Erythroblast (primary cell): ENCODE measurements at regions not wholly inside any gene's neighbourhood (a gene's known extent, or its start where the extent isn't known, plus 50 kb on each side); places are given as distances from the start of the nearest gene placed in this dataset.

Source experiments
- DNase-seq, 2 experiments: peaks; one replicate each; lab custom pipeline; 2025; lab: John Stamatoyannopoulos, UW
- GATA1 ChIP-seq: IDR thresholded peaks from 2 replicates; pipeline ENCODE4 v1.6.1; 2011; ENCODE audit warnings: low read depth, mild to moderate bottlenecking, control low read depth, low read length, moderate library complexity
- POLR2A ChIP-seq: IDR thresholded peaks from 2 replicates; pipeline ENCODE4 v1.6.1; 2011; ENCODE audit warnings: mild to moderate bottlenecking, low read length

DNA sequence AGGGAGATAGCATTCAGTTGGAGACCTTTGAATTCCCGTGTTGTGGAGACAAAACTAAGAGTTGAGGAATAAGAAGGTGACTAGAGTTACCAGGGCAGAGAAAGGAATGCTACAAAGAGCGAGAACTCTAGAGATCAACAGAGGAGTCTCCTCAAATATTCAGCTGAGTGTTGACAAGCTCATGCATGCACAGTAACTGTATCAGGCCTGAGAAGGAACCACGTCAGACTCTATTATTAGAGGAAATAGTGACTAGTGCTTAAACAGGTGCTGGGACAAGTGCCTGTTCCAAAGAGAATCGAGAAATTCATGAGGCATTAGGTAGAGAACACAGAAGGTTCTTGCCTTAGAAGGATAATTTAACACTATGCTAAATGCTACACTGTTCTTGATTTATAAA is 333.8 kb upstream of the CHORDC1 start:
- TF ChIP-seq GATA1 (no peak), POLR2A (no peak)
- DNase-seq = no peak

DNA sequence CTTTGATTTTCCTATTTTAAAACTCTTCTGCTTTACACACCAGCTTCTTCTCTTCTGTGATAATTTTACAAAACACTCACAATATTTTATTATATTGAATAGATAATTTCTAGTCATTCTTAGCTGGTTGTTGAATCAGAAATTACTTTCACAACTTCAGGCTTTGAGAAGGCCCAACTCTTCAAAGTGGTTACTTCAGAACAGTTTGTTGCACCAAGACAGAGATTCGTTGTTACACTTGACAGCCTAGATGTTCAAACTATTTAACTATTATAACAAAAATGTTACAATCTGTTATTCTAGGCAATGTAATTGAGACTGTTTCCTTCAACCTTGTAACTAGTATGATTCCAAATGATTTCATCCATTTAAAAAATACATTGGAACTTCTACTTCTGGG is 333.2 kb upstream of the CHORDC1 start:
- TF ChIP-seq POLR2A (no peak), GATA1 (no peak)
- no peak for DNase-seq

DNA sequence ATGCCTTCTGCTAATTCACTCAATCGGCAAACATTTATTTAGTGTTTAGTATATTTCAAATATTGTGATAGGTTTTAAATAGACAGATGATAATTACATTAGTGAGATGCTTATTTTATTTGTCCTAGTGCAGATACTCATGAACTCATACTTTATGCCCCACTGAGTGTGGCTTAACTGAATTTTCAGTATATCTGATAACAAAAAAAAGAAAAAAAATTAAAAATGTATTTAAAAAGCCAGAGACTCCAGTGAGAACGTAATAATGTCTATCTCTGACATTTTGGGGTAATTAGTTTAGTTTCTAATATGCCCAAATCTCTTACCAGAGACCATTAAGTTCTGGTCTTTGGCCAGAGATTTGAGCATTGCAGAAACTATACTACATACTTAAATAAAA is 332.6 kb upstream of the CHORDC1 start:
- no peak for DNase-seq
- TF ChIP-seq POLR2A = no peak
- TF ChIP-seq GATA1 = no peak

- DNase-seq = no peak
- no peak for TF ChIP-seq POLR2A
- no peak for TF ChIP-seq GATA1
These were observed 319.2 kb upstream of the CHORDC1 start for GRCh38 chr11:90542092-90542491.

DNA sequence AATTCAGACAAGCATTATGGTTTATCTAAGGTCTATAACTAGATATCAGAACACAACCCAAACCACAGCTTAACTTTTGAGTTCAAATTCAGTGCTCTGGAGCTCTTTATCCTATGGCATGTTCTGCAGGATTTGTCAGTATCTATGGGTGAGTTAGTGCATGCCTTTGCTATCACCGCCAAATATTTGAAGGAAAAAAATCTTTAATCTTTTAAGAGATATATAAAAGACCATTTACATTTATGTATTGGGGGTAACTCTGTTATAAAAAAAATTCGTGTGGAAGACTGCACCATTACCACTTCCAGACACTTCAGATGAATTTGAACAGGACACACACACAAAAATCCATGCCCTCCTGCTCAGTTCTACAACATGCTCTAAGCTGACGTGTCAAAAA is 313.5 kb upstream of the CHORDC1 start:
- no peak for TF ChIP-seq POLR2A
- no peak for TF ChIP-seq GATA1
- no peak for DNase-seq

DNA sequence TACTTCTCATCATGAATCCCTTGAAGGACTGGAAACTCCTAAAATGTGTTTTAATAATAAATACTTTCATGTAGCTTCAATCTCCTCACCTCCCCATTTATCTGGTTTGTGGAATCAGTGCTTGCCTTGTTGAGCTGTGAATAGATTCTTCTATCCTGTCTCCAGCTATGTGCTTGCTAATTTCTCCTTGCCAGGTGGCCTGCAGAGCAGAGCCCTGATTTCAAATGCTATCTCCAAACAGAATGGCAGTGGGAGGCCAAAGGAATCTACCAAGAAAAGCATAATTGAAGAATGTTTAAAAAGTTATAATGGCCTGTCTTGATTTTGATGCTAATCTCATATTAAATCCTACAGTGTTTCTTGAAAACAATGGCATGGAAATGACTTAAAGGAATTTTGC is 309.3 kb upstream of the CHORDC1 start:
- DNase-seq = no peak
- no peak for TF ChIP-seq POLR2A
- no peak for TF ChIP-seq GATA1

DNA sequence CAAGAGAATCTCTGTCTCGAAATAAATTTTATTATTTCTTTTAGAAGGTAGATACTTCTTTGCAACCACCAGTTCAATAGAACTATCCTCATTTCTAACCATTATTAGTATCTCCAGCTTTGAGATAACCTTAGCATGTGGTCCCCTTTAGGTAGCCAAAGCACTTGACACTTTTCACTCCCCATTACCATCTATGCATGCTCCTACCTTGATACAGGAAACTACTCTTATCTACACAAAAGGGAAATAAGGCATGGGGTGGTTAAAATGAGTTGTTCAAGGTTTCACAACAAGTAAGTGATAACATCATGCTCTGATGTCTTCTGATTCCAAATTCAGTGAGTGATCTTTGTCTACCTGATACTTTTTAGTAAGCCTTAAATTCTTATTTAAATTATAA is 308.2 kb upstream of the CHORDC1 start:
- TF ChIP-seq POLR2A (no peak), GATA1 (no peak)
- no peak for DNase-seq

GRCh38 chr11:90525962-90526361 is 303.1 kb upstream of the CHORDC1 start:
- DNase-seq = no peak
- TF ChIP-seq POLR2A (no peak), GATA1 (no peak)

DNA sequence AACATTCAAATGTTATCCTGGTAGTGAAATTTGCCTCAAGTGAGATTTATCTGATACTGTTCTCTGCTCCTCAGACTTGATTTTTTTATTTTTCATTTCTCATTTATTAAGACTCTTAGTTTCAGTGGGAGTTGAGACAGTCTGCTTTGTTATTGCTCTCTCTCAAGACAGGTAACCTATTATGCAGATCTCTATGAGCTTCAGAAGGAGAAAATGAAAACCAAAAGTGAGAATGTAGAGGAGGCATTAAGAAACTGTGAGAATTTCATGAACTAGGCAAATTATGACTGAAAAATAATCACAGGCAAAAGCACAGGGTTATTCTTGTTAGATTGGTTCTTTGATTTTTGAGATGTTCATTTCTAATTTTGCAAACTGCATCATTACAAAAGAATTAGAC is 290.0 kb upstream of the CHORDC1 start:
- TF ChIP-seq GATA1 (no peak), POLR2A (no peak)
- no peak for DNase-seq

GRCh38 chr11:90510839-90511238 is 288.0 kb upstream of the CHORDC1 start:
- TF ChIP-seq GATA1 (no peak), POLR2A (no peak)
- DNase-seq = no peak

DNA sequence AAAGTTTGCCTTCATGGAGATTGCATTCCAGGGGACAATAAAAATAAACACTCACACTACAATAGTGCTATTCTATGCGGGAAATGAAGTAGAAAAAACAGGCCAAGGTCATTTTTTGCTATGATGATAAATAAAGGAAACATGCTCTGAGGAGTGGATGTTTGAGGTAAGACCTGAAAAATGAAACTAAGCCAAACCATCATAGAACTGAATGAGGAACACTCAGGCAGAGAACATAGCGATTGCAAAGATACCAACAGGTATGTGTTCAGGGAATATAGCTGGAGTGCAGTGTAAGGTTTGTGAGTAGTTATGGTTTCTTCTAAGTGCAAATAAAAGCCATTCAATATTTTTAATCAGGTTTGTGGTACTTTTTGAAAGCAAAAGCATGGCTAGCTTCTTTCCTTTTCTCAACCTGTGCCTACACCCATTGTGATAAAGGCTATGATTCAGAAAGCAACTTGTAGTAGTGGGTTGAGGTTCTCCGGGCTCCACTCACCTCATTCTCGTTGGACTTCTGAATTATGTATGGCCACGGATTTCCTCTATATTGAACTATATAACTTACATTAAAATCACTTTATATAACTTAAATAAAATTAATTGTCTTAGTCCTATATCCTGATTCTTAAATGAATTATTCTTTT is 278.2 kb upstream of the CHORDC1 start:
- TF ChIP-seq GATA1 (no peak), POLR2A (no peak)
- DNase-seq = no peak

DNA sequence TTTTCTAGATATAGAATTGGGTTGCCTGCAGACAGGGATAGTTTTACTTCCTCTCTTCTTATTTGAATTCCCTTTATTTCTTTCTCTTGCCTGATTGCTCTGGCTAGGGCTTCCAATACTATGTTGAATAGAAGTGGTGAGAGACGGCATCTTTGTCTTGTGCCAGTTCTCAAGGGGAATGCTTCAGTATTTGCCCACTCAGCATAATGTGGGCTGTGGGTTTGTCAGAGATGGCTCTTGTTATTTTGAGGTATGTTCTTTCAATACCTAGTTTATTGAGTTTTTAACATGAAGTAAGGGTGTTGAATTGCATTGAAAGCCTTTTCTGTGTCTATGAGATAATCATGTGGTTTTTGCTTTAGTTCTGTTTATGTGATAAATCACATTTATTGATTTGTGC is 273.9 kb upstream of the CHORDC1 start:
- no peak for TF ChIP-seq GATA1
- no peak for TF ChIP-seq POLR2A
- no peak for DNase-seq

DNA sequence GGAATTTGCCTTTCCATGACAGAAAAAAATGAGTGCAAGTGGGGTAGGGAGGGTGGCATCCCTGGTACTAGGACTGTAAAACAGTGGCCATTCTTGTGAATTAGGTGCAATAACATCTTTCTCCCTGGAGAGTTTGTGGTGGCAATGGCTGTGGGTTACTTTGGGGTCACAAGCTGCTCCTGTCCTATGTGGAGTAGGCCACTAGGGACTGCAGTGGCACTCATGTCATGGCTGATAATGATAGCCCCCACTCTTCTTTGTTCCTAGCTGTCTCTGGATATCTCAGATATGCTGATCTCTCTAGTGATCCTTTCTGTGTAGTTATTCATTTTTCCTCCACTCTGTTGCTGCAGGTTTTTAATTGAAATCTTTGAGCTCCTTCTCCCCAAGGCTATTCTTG is 270.5 kb upstream of the CHORDC1 start:
- TF ChIP-seq GATA1 (no peak), POLR2A (no peak)
- DNase-seq = no peak

GRCh38 chr11:90491466-90491865 is 268.6 kb upstream of the CHORDC1 start:
- TF ChIP-seq POLR2A = no peak
- TF ChIP-seq GATA1 = no peak
- DNase-seq = no peak

DNA sequence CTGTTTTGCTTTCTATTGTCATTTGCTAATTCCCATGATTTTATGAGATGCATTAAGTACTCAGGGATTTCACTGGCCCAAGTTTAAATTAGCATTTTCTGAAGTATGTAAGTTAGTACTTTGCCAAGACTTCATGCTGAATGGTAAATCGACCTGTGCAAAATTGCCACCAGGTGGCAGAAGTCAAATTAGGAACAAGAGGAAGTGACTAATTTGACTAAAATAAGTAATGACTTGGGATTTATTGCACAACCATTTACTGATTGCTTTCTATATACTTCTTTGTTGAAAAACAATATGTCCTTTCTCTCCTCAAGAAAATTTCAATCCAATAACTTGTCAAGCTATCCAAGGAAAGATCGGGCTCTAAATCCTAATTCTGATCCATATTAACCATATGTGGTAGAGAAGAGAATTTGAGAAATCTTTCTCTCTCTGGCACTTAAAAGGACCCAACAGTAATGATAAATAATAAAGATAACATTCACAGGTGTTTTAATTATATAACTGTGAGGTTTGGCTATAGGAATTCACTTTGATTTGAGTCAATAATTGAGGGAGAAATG is 253.7 kb upstream of the CHORDC1 start:
- DNase-seq = peak; percentile 27 to 47
- TF ChIP-seq GATA1 (no peak), POLR2A (no peak)
